ENCODE measurements at regions not wholly inside any gene's neighbourhood (a gene's known extent, or its start where the extent isn't known, plus 50 kb on each side); places are given as distances from the start of the nearest gene placed in this dataset.

GRCh38 chr2:156867201-156867600 is 390.3 kb upstream of the GALNT5 start:
- FAIRE-seq = no peak
- H3K27ac ChIP-seq = no peak overlapping the region
- no peak for TF ChIP-seq CBX2 (IDR thresholded peaks at IDR 0.05; ENCODE audit: borderline replicate concordance, low read depth)
- TF ChIP-seq HOXB13 (CRISPR knock-in tag; IDR thresholded peaks at IDR 0.05; ENCODE audit: low read depth) = no peak
- TF ChIP-seq RNF2 (IDR thresholded peaks at IDR 0.05; ENCODE audit: borderline replicate concordance, low read depth) = no peak
- TF ChIP-seq HDAC2 (IDR thresholded peaks at IDR 0.05) = no peak
- no peak for TF ChIP-seq MYC (IDR thresholded peaks at IDR 0.05; ENCODE audit: borderline replicate concordance, low read length)
- H3K9me3 ChIP-seq = no peaks in the 10 kb centered on the region
- no peaks in the 10 kb centered on the region for H3K4me1 ChIP-seq
- H3K4me3 ChIP-seq = no peak overlapping the region
- no peak for ATAC-seq
- ChIA-PET CTCF (no interaction called here), POLR2A (no interaction called here)
- H3K4me2 ChIP-seq = no peak overlapping the region
- no peak for DNase-seq (ENCODE audit: low read depth in 1 of 2, low spot score in 1 of 2)
- 90% methylated on average over 2 of the region's 2 CpGs for WGBS (ENCODE audit: missing lambda C conversion rate)

- FAIRE-seq (no peak), ATAC-seq (no peak), DNase-seq (ENCODE audit: low read depth in 1 of 2, low spot score in 1 of 2) (no peak)
- POLR2A ChIA-PET = no interaction called here
- TF ChIP-seq CHD4 (IDR thresholded peaks at IDR 0.05; ENCODE audit: borderline replicate concordance) = no peak
- no peak for TF ChIP-seq ESRRA (IDR thresholded peaks at IDR 0.05; ENCODE audit: borderline replicate concordance, low read length)
- no peak for TF ChIP-seq RNF2 (IDR thresholded peaks at IDR 0.05; ENCODE audit: borderline replicate concordance, low read depth)
- TF ChIP-seq MYC (IDR thresholded peaks at IDR 0.05; ENCODE audit: borderline replicate concordance, low read length) = no peak
- TF ChIP-seq POLR2AphosphoS2 (conservative IDR thresholded peaks at IDR 0.05; ENCODE audit: low read length) = no peak
- TF ChIP-seq BCL3 (IDR thresholded peaks at IDR 0.05) = no peak
- TF ChIP-seq KDM5A (IDR thresholded peaks at IDR 0.05) = no peak
- TF ChIP-seq HDAC2 (IDR thresholded peaks at IDR 0.05) = no peak
- TF ChIP-seq HOXB13 (CRISPR knock-in tag; IDR thresholded peaks at IDR 0.05; ENCODE audit: low read depth) = no peak
- TF ChIP-seq ELK1 (IDR thresholded peaks at IDR 0.05; ENCODE audit: low read depth, low read length) = no peak
- TF ChIP-seq TFCP2L1 (CRISPR knock-in tag; IDR thresholded peaks at IDR 0.05) = no peak
- no peak for TF ChIP-seq JUNB (IDR thresholded peaks at IDR 0.05)
- WGBS (ENCODE audit: missing lambda C conversion rate) = 83% methylated on average over 2 of the region's 3 CpGs
- Histone ChIP-seq H3K4me3 (no peak overlapping the region), H3K4me2 (no peak overlapping the region), H3K27ac (no peak overlapping the region), H3K9me3 (no peaks in the 10 kb centered on the region), H3K4me1 (no peaks in the 10 kb centered on the region)
- CTCF ChIA-PET = no interaction called here
Measured at GRCh38 chr2:156874707-156875106, 382.8 kb upstream of the GALNT5 start.

GRCh38 chr2:156883804-156884203 is 373.7 kb upstream of the GALNT5 start:
- peaks cover 11% of the 10 kb centered on the region for H3K4me1 ChIP-seq
- 0 out of 3 replicates have a peak overlapping the region, but pooled peaks have one; percentile 28 for H3K4me2 ChIP-seq
- POLR2A ChIA-PET = no interaction called here

GRCh38 chr2:156884216-156884615 is 373.3 kb upstream of the GALNT5 start:
- CTCF ChIA-PET = no interaction called here
- POLR2A ChIA-PET = no interaction called here
- DNase-seq (ENCODE audit: low read depth in 1 of 2, low spot score in 1 of 2) (no peak), ATAC-seq (no peak), FAIRE-seq (no peak)
- WGBS (ENCODE audit: missing lambda C conversion rate) = 71% methylated on average over 3 of the region's 3 CpGs
- Histone ChIP-seq H3K4me2 (0 out of 3 replicates have a peak overlapping the region, but pooled peaks have one; percentile 28), H3K4me3 (no peak overlapping the region), H3K27ac (peak overlapping the region in 1 of 2 experiments; percentile 33; a peak in 1 of 6 replicates), H3K9me3 (no peaks in the 10 kb centered on the region), H3K4me1 (peaks cover 11% of the 10 kb centered on the region)
- TF ChIP-seq MAFK (IDR thresholded peaks at IDR 0.05; ENCODE audit: partially characterized antibody) (no peak), HDAC2 (IDR thresholded peaks at IDR 0.05) (no peak), KDM5A (IDR thresholded peaks at IDR 0.05) (no peak), CHD4 (IDR thresholded peaks at IDR 0.05; ENCODE audit: borderline replicate concordance) (no peak), CEBPB (IDR thresholded peaks at IDR 0.05) (no peak), ATOH8 (CRISPR knock-in tag; IDR thresholded peaks at IDR 0.05; ENCODE audit: low read depth) (no peak), CHD2 (IDR thresholded peaks at IDR 0.05; ENCODE audit: low read length, partially characterized antibody) (no peak), HES2 (IDR thresholded peaks at IDR 0.05) (no peak), TP53 (CRISPR knock-in tag; IDR thresholded peaks at IDR 0.05) (no peak), RARB (CRISPR knock-in tag; IDR thresholded peaks at IDR 0.05) (no peak), ZNF302 (CRISPR knock-in tag; IDR thresholded peaks at IDR 0.05) (no peak), HOXA7 (CRISPR knock-in tag; IDR thresholded peaks at IDR 0.05) (no peak)

More at GRCh38 chr2:156883804-156884203, 373.7 kb upstream of the GALNT5 start:
- FAIRE-seq (no peak), ATAC-seq (peak; percentile 66 to 94), DNase-seq (ENCODE audit: low read depth in 1 of 2, low spot score in 1 of 2) (peak; percentile 3 to 62)
- Histone ChIP-seq H3K27ac (peak overlapping the region; percentile 33 to 36; a peak in 2 of 6 replicates), H3K4me3 (no peak overlapping the region), H3K9me3 (no peaks in the 10 kb centered on the region)
- WGBS (ENCODE audit: missing lambda C conversion rate) = 23% methylated on average over 3 of the region's 3 CpGs
- CTCF ChIA-PET = no interaction called here
- TF ChIP-seq CEBPB (IDR thresholded peaks at IDR 0.05) = peak in 1 of 2 experiments; percentile 37; a peak in 1 of 4 replicates
- peak; percentile 52 for TF ChIP-seq FOSL2 (IDR thresholded peaks at IDR 0.05)
- TF ChIP-seq FOSL2 (CRISPR knock-in tag; IDR thresholded peaks at IDR 0.05) = peak; percentile 62
- peak; percentile 52 for TF ChIP-seq NFE2L2 (conservative IDR thresholded peaks at IDR 0.05; ENCODE audit: low read length)
- 0 out of 2 replicates have a peak, but pooled peaks have one; percentile 39 for TF ChIP-seq JUNB (IDR thresholded peaks at IDR 0.05)
- no peak for TF ChIP-seq EHMT2 (IDR thresholded peaks at IDR 0.05; ENCODE audit: low read depth)
- peak; percentile 61 for TF ChIP-seq MAFK (IDR thresholded peaks at IDR 0.05; ENCODE audit: partially characterized antibody)

Data from A549 (cell line).